MG63 (cell line): ENCODE measurements at regions not wholly inside any gene's neighbourhood (a gene's known extent, or its start where the extent isn't known, plus 50 kb on each side); places are given as distances from the start of the nearest gene placed in this dataset.

Source experiments
- DNase-seq: peaks from one replicate; pipeline ENCODE4 v3.0.0-alpha.2; 2020
- H3K27me3 ChIP-seq: fragments of 250-450 bp; sonication (Bioruptor Pico); 2 replicates; pipeline ENCODE4 v1.5.1; 2020; ENCODE audit warnings: mild to moderate bottlenecking, moderate library complexity
- H3K36me3 ChIP-seq: fragments of 250-450 bp; sonication (Bioruptor Pico); 2 replicates; pipeline ENCODE4 v1.5.1; 2020; ENCODE audit warnings: mild to moderate bottlenecking, moderate library complexity
- H3K4me3 ChIP-seq: fragments of 250-450 bp; sonication (Bioruptor Pico); 2 replicates; pipeline ENCODE4 v1.5.1; 2020; ENCODE audit warnings: mild to moderate bottlenecking, moderate library complexity
- H3K9me3 ChIP-seq: fragments of 250-450 bp; sonication (Bioruptor Pico); 2 replicates; pipeline ENCODE4 v1.5.1; 2020; ENCODE audit warnings: mild to moderate bottlenecking, moderate library complexity

- H3K4me3 ChIP-seq = no peak overlapping the region
- H3K9me3 ChIP-seq = no peaks in the 10 kb centered on the region
- H3K36me3 ChIP-seq = no peaks in the 10 kb centered on the region
- no peaks in the 10 kb centered on the region for H3K27me3 ChIP-seq
- no peak for DNase-seq
Observed at GRCh38 chr2:121076498-121076820, 208.5 kb downstream of the TFCP2L1 start.

- no peaks in the 10 kb centered on the region for H3K27me3 ChIP-seq
- no peak overlapping the region for H3K4me3 ChIP-seq
- DNase-seq = peak; percentile 64
- no peaks in the 10 kb centered on the region for H3K36me3 ChIP-seq
- no peaks in the 10 kb centered on the region for H3K9me3 ChIP-seq
Observed at GRCh38 chr2:121076885-121077549, 208.0 kb downstream of the TFCP2L1 start.

- Histone ChIP-seq H3K27me3 (no peaks in the 10 kb centered on the region), H3K36me3 (no peaks in the 10 kb centered on the region), H3K9me3 (no peaks in the 10 kb centered on the region), H3K4me3 (no peak overlapping the region)
- no peak for DNase-seq
Observed at GRCh38 chr2:121078899-121079298, 206.1 kb downstream of the TFCP2L1 start.

- DNase-seq = no peak
- no peaks in the 10 kb centered on the region for H3K36me3 ChIP-seq
- no peaks in the 10 kb centered on the region for H3K27me3 ChIP-seq
- no peak overlapping the region for H3K4me3 ChIP-seq
- H3K9me3 ChIP-seq = no peaks in the 10 kb centered on the region
Observed at GRCh38 chr2:121080013-121080772, 204.8 kb downstream of the TFCP2L1 start.

GRCh38 chr2:121081701-121082100 lies 203.3 kb downstream of the TFCP2L1 start:
- H3K36me3 ChIP-seq = no peaks in the 10 kb centered on the region
- no peaks in the 10 kb centered on the region for H3K9me3 ChIP-seq
- DNase-seq = no peak
- no peaks in the 10 kb centered on the region for H3K27me3 ChIP-seq
- H3K4me3 ChIP-seq = no peak overlapping the region

- DNase-seq = no peak
- Histone ChIP-seq H3K27me3 (no peaks in the 10 kb centered on the region), H3K4me3 (no peak overlapping the region), H3K9me3 (no peaks in the 10 kb centered on the region), H3K36me3 (no peaks in the 10 kb centered on the region)
Observed at GRCh38 chr2:121082191-121082590, 202.8 kb downstream of the TFCP2L1 start.

GRCh38 chr2:121084130-121084680 lies 200.8 kb downstream of the TFCP2L1 start:
- H3K36me3 ChIP-seq = no peaks in the 10 kb centered on the region
- no peaks in the 10 kb centered on the region for H3K9me3 ChIP-seq
- H3K27me3 ChIP-seq = no peaks in the 10 kb centered on the region
- H3K4me3 ChIP-seq = no peak overlapping the region
- no peak for DNase-seq

- no peaks in the 10 kb centered on the region for H3K27me3 ChIP-seq
Observed at GRCh38 chr2:121085801-121086200, 199.2 kb downstream of the TFCP2L1 start.

GRCh38 chr2:121086450-121086849 lies 198.6 kb downstream of the TFCP2L1 start:
- no peak for DNase-seq
- H3K9me3 ChIP-seq = no peaks in the 10 kb centered on the region
- H3K36me3 ChIP-seq = no peaks in the 10 kb centered on the region
- no peak overlapping the region for H3K4me3 ChIP-seq
- H3K27me3 ChIP-seq = no peaks in the 10 kb centered on the region

More at GRCh38 chr2:121085801-121086200, 199.2 kb downstream of the TFCP2L1 start:
- Histone ChIP-seq H3K36me3 (no peaks in the 10 kb centered on the region), H3K4me3 (no peak overlapping the region), H3K9me3 (no peaks in the 10 kb centered on the region)
- no peak for DNase-seq

GRCh38 chr2:121087117-121087516 lies 197.9 kb downstream of the TFCP2L1 start:
- no peak for DNase-seq
- no peaks in the 10 kb centered on the region for H3K36me3 ChIP-seq
- H3K27me3 ChIP-seq = no peaks in the 10 kb centered on the region

GRCh38 chr2:121088251-121089165 lies 196.5 kb downstream of the TFCP2L1 start:
- Histone ChIP-seq H3K9me3 (no peaks in the 10 kb centered on the region), H3K36me3 (no peaks in the 10 kb centered on the region), H3K4me3 (no peak overlapping the region), H3K27me3 (no peaks in the 10 kb centered on the region)
- no peak for DNase-seq

More at GRCh38 chr2:121087117-121087516, 197.9 kb downstream of the TFCP2L1 start:
- Histone ChIP-seq H3K4me3 (no peak overlapping the region), H3K9me3 (no peaks in the 10 kb centered on the region)

GRCh38 chr2:121089166-121089510 lies 195.9 kb downstream of the TFCP2L1 start:
- Histone ChIP-seq H3K9me3 (no peaks in the 10 kb centered on the region), H3K27me3 (no peaks in the 10 kb centered on the region), H3K36me3 (no peaks in the 10 kb centered on the region), H3K4me3 (no peak overlapping the region)
- no peak for DNase-seq

- no peak for DNase-seq
- H3K36me3 ChIP-seq = no peaks in the 10 kb centered on the region
- no peaks in the 10 kb centered on the region for H3K9me3 ChIP-seq
- no peaks in the 10 kb centered on the region; the same call in 1 of the 2 replicates for H3K27me3 ChIP-seq
- H3K4me3 ChIP-seq = no peak overlapping the region
Observed at GRCh38 chr2:121090088-121090715, 194.8 kb downstream of the TFCP2L1 start.

- H3K4me3 ChIP-seq = no peak overlapping the region
- no peaks in the 10 kb centered on the region; the same call in 1 of the 2 replicates for H3K27me3 ChIP-seq
- H3K36me3 ChIP-seq = no peaks in the 10 kb centered on the region
- no peak for DNase-seq
- H3K9me3 ChIP-seq = no peaks in the 10 kb centered on the region
Observed at GRCh38 chr2:121092095-121092494, 192.9 kb downstream of the TFCP2L1 start.

- no peak for DNase-seq
- Histone ChIP-seq H3K27me3 (no peaks in the 10 kb centered on the region; the same call in 1 of the 2 replicates), H3K36me3 (no peaks in the 10 kb centered on the region), H3K4me3 (no peak overlapping the region), H3K9me3 (no peaks in the 10 kb centered on the region)
Observed at GRCh38 chr2:121093692-121094091, 191.3 kb downstream of the TFCP2L1 start.

- Histone ChIP-seq H3K36me3 (no peaks in the 10 kb centered on the region), H3K9me3 (no peaks in the 10 kb centered on the region), H3K4me3 (no peak overlapping the region), H3K27me3 (no peaks in the 10 kb centered on the region; the same call in 1 of the 2 replicates)
- no peak for DNase-seq
Observed at GRCh38 chr2:121094101-121094500, 190.9 kb downstream of the TFCP2L1 start.
